Pancreas (tissue), 10 donors: ENCODE measurements at regions not wholly inside any gene's neighbourhood (a gene's known extent, or its start where the extent isn't known, plus 50 kb on each side); places are given as distances from the start of the nearest gene placed in this dataset.

Source experiments
- ATAC-seq, 4 donors: fragments of 200-7000 bp; cut with Tn5 transposase; one replicate each; pipeline versions ENCODE4 v1.8.0 to v1.9.1; 2020; ENCODE audit warnings: mild to moderate bottlenecking in 4 of 4, moderate library complexity in 4 of 4
- DNase-seq, 6 donors: peaks; one replicate each; pipeline ENCODE4 v3.0.0-alpha.2; 2020
- FAIRE-seq: peaks from 2 replicates; lab custom pipeline; 2012; peaks lifted over from hg19 to GRCh38; lab: Jason Lieb, UNC
- H3K27ac ChIP-seq, 4 donors: fragments of 200-600 bp; sonication (generic); 1 replicate in 3 of 4; 2 replicates in 1 of 4; pipeline versions ENCODE4 v1.5.0 to v1.8.0; 2020
- H3K27me3 ChIP-seq, 4 donors: fragments of 200-600 bp; one replicate each; pipeline ENCODE4 v1.8.0; 2021
- H3K36me3 ChIP-seq, 3 donors: fragments of 200-600 bp; sonication (generic) in 1 of 3; one replicate each; pipeline versions ENCODE4 v1.5.0 to v1.8.0; 2020 to 2021
- H3K4me1 ChIP-seq, 3 donors: fragments of 200-600 bp; one replicate each; pipeline ENCODE4 v1.8.0; 2021
- H3K4me3 ChIP-seq, 4 donors: fragments of 200-600 bp; sonication (generic) in 2 of 4; one replicate each; pipeline versions ENCODE4 v1.5.0 to v1.8.0; 2020 to 2021
- H3K9me3 ChIP-seq, 4 donors: fragments of 200-600 bp; one replicate each; pipeline ENCODE4 v1.8.0; 2021
- CTCF ChIP-seq, 4 donors: fragments of 200-600 bp; sonication (generic) in 3 of 4; IDR thresholded peaks; one replicate each; pipeline versions ENCODE4 v1.5.0 to v1.8.0; 2021; ENCODE audit warnings: antibody characterized with exemption in 4 of 4
- WGBS, 2 donors: extraction: QIAGEN DNeasy Blood & Tissue Kit; methylation state at CpG; one replicate each; pipeline ENCODE4 v1.1.7; 2013; 5-methylcytosine and 5-hydroxymethylcytosine counted together
- intact Hi-C, 3 donors: fragments of 100-400 bp; cut with DNase I; formaldehyde crosslinking; loops; one replicate each; pipeline versions ENCODE4 v1.11.1 to v1.14.2; 2022
- donor health status: healthy with polysubstance abuse.
- donor health status: DM: no; HTN: no; CAD: no; lungs with moderate emphysema.
- donor health status: DM: no; HTN: no; CAD: no.
- donor health status: control.
- donor health status: control.
- donor health status: Bipolar disorder and iron deficiency.
- donor health status: DM: yes; HTN: yes; CAD: no.
- donor health status: DM: no; HTN: no; CAD: no.
- donor health status: DM: no; HTN: no; CAD: no.
- donor health status: DM: yes; HTN: yes; CAD: no.

GRCh38 chr14:99093532-99094517 lies 178.2 kb downstream of the BCL11B start:
- Histone ChIP-seq H3K27ac (no peak overlapping the region), H3K9me3 (no peaks in the 10 kb centered on the region), H3K36me3 (no peaks in the 10 kb centered on the region), H3K27me3 (no peaks in the 10 kb centered on the region), H3K4me3 (no peak overlapping the region), H3K4me1 (no peaks in the 10 kb centered on the region)
- FAIRE-seq (no peak), DNase-seq (no peak), ATAC-seq (no peak)
- WGBS, 2 donors, result 71 to 72% methylated on average over 17 of the region's 17 CpGs
- TF ChIP-seq CTCF (IDR thresholded peaks at IDR 0.05), result no peak
- intact Hi-C loops, result no loop called here

GRCh38 chr14:99094901-99095300 lies 177.1 kb downstream of the BCL11B start:
- Histone ChIP-seq H3K36me3 (no peaks in the 10 kb centered on the region), H3K4me1 (no peaks in the 10 kb centered on the region), H3K27ac (no peak overlapping the region), H3K4me3 (no peak overlapping the region), H3K9me3 (no peaks in the 10 kb centered on the region), H3K27me3 (no peaks in the 10 kb centered on the region)
- 84 to 87% methylated on average over 12 of the region's 12 CpGs for WGBS, 2 donors
- TF ChIP-seq CTCF (IDR thresholded peaks at IDR 0.05), result no peak
- no peak for ATAC-seq
- DNase-seq, result no peak
- intact Hi-C loops, result no loop called here
- no peak for FAIRE-seq

- Histone ChIP-seq H3K9me3 (no peaks in the 10 kb centered on the region), H3K27ac (no peak overlapping the region), H3K36me3 (no peaks in the 10 kb centered on the region), H3K27me3 (no peaks in the 10 kb centered on the region), H3K4me3 (no peak overlapping the region), H3K4me1 (no peaks in the 10 kb centered on the region)
- no peak for TF ChIP-seq CTCF (IDR thresholded peaks at IDR 0.05)
- FAIRE-seq (no peak), DNase-seq (no peak), ATAC-seq (no peak)
- intact Hi-C loops, result no loop called here
- 89 to 92% methylated on average over 2 of the region's 2 CpGs for WGBS, 2 donors
Observed at GRCh38 chr14:99095369-99095768, 176.6 kb downstream of the BCL11B start.

DNA sequence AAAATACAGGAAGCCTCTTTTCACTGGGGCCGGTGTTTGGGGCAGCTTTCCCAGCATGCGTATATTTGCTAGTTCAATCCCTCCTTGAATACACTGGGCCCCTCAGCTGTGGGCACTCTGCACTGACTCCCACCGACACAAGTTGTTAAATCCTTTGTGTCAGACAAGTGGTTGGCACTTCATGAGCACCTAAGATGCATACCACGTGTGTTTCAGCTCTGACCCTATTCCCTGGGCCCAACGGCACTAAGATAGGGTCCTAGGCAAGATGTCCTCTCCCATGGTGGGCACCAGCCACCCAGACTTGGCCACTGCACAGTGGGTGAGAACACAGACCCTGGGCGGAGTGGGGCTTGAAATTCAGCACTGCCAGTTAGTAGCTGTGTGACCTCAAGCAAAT lies 173.8 kb downstream of the BCL11B start:
- Histone ChIP-seq H3K4me3 (no peak overlapping the region), H3K27ac (no peak overlapping the region), H3K36me3 (no peaks in the 10 kb centered on the region), H3K4me1 (no peaks in the 10 kb centered on the region), H3K27me3 (no peaks in the 10 kb centered on the region), H3K9me3 (no peaks in the 10 kb centered on the region)
- WGBS, 2 donors, result 72% methylated on average over 6 of the region's 6 CpGs
- ATAC-seq, result no peak
- DNase-seq, result no peak
- intact Hi-C loops, result no loop called here
- TF ChIP-seq CTCF (IDR thresholded peaks at IDR 0.05), result no peak
- no peak for FAIRE-seq
